HG03066 (cell line): ENCODE measurements at regions not wholly inside any gene's neighbourhood (a gene's known extent, or its start where the extent isn't known, plus 50 kb on each side); places are given as distances from the start of the nearest gene placed in this dataset.

Source experiments
- ATAC-seq: cut with Tn5 transposase; IDR thresholded peaks from one replicate; pipeline ENCODE4 v1.9.1; 2021; ENCODE audit warnings: low read depth; ENCODE audit not compliant: unreplicated experiment

DNA sequence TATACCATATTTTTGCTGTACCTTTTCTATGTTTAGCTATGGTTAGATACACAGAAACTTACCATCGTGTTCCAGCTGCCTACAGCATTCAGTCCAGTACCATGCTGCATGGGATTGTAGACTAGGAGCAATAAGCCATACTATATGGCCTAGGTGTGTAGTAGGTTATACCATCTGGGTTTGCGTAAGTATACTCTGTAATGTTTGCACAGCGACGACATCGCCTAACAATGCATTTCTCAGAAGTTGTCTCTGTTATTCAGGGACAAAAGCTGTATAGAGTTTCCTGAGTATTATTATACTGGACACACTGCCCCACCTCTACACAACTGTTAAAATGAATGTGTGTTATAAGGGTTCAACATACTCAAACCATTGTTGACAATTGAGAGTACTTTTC, 93.8 kb upstream of the MKI67 start:
- ATAC-seq, result no peak

DNA sequence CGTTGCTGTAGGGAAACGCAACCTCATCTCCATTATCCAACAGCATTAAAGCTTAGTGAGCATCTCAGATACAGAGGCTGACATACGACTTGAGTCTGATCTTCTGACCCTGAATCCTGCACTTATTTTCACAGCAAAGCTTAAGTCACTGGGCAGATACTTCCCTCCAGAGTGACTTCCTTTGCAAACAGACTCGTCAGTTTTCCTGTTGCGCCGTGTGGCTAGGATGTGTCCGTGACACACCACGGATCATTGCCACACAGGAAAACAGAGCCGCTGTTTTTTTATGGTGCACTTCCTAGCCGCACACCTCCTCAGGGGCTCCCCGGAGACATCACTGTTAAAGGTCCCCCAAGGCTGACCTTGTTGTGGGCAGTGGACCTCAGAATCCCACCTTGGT, 94.9 kb upstream of the MKI67 start:
- ATAC-seq, result no peak

DNA sequence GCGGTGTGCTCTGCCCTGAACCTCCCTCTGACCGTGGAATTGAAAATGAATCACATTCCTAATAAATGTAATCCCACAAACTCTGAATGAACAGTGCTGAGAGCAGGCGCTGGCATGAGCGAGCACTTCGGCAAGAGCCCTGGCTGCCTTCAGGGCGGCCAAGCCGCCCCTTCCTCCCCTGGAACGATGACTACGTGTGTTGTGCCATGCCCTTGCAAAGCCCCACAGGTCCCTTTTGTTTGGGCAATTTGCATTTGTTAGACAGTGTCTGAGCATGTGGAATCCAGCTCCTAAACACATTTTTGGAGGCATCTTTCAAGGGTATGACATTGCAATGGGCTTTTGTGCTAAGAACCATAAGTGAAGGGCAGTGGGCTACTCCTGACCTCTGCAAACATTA, 95.6 kb upstream of the MKI67 start:
- ATAC-seq, result no peak

DNA sequence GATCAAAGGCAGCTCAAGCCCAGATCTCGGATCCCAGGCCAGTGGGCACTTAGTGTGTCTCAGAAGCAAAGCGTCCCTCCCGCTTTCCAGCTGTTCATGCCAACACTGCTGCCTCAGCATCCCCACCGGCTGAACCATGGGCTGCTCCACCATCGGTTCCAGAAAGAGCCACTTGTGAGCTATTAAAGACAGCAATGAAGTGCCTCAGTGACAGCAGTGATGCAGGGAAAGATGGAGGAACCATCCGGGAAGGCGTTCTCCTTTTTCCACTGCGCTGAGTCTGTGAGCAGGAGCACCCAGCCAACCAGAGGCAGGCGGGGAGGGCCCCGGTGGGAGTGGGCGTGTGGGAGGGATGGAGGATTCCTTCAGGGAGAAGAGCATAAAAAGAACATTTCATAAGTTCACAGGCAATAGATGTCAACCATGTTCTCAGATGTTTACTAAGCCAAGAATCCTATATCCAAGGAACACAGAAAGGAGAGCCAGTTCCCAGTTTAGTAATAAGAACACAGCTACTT, 96.2 kb upstream of the MKI67 start:
- no peak for ATAC-seq

DNA sequence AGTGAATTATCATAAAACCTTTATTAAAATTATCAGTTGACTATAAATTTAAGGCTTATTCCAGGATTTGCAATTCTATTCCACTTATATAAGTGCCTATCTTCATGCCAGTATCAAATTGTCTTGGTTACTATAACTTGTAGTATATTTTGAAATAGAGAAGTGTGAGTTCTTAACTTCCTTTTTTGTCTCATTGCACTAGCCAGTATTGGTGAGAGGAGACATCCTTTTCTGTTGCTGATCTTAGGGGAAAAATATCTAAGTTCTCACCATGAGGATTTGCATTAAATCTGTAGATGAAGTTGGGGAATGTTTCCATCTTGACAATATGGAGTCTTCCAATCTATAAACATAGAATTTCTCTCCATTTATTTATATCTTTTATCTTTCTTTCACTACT, 104.2 kb upstream of the MKI67 start:
- no peak for ATAC-seq

DNA sequence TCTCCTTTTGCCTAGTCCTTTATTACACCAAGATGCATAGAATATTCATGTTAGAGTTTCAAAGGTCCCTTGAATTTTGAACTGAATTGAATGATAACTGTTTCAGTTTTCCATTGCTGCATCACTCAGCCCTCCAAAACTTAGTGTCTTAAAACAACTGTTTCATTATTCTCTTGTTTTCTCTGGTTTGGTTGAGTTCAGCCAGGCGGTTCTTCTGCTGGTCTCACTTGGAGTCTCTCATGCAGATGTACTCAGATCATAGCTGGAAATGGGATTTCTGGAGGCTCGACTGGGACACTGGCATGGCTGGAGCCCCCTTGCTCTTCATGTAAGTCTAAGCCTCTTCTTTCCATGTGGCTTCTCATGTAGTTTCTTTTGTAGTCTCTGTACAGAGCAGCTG, 107.2 kb upstream of the MKI67 start:
- no peak for ATAC-seq

DNA sequence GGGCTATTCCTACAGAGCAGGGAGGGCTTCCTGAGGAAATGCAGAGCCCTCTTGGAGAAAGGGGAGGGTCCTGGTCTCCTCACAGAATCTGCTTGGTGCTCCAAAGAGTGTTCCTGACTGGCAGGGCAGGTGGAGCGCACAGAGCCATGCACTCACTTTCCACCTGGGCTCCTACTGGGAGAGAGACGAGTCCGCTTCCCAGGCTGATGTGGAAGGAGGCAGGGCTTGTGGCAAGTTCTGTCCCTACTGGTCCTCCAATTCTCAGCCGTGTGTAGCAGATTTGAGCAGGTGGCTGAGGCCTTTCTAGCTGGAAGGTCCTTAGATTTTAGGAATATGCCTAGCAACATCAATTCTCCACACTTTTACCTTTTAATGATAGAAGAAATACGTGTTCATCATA, 111.5 kb upstream of the MKI67 start:
- ATAC-seq, result no peak

DNA sequence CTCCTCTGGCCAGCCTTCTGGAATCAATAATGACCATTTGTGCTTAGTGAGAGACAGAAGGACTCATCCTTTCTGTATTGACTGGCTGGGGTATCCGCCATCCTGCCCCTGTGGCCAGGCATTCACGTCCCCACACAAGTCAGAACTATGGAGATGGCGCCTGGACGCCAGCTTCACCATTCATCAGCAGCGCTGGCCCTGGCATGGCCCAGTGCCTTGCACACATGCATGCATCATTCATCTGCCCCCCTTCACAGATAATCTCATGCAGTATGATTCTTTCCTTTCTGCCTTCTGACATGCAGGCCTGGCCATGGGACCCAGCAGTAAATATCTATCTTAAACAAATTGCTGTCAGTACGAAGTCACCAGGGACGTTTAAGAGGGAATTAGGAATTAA, 114.8 kb upstream of the MKI67 start:
- ATAC-seq, result no peak

DNA sequence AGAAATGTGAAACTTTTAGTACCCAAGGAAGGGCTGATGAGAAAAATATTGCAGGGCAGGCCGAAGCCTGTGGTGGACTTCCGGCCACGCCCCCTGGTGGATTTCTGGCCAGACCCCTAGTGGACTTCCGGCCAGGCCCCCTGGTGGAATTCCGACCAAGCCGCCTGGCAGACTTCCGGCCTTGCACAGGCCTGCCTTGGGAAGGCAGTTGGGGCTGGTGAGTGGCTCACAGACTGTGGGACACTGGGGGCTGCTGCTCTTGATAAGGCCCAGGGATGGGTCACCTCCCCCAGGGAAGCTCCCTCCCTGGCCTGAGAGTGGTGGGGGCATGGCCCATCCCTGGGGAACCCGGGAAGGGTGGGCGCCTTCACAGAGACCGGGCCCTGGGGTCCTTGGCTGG, 116.4 kb upstream of the MKI67 start:
- no peak for ATAC-seq

DNA sequence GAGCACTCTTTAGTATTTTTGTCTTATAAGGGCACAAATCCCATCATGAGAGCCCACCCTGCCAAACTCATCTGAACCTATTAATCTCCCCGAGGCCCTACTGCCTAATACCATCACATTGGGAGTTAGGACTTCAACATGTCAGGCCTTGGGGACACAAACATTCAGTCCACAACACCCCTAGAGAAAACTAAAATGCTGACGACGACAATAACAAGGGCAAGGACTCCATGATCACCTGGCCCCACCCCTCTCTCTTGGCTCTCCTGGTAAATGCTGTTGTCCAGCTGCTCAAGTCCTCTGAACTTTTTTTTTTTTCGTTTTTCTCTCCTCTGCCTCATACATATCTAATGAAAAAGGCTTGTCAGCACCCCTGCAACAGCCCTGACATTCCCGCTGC, 118.8 kb upstream of the MKI67 start:
- no peak for ATAC-seq

DNA sequence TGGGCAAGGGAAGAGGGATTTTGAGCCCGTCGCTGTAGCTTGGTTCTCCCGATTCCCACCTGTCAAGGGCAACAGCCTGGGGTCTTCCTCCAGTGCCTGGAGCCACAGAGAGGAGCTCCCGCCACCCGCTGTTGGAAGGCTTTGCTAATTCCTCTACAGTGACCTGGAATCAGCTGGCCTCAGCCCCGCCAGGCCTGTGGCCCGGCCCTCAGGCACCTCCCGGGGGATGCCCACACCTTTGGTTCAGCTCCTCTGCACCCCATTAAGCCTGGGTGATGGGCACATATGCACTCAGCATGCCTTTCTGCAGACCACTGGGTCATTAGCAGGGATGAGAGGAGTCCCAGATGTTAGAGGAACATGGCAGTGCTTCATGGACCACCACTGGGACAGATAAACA, 121.4 kb upstream of the MKI67 start:
- ATAC-seq, result no peak

DNA sequence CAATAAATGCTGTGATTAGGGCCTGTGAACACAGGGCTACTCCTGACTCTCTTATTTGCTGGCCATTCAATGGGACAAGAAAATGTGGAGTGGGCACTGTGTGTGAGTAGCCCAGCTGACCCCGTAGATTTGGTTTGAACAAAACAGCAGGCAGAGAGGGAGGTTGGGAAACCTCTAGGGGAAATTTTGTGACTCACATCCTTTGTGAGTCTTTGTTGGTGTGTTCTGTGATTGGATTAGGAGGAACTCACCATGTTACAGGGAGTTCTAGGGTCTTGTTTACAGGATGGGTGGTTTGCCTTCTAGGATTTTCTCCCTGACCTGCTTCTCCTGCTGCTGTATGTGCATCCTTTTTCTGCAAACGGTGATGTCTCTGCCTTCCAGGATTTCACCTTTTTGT, 128.3 kb upstream of the MKI67 start:
- no peak for ATAC-seq

DNA sequence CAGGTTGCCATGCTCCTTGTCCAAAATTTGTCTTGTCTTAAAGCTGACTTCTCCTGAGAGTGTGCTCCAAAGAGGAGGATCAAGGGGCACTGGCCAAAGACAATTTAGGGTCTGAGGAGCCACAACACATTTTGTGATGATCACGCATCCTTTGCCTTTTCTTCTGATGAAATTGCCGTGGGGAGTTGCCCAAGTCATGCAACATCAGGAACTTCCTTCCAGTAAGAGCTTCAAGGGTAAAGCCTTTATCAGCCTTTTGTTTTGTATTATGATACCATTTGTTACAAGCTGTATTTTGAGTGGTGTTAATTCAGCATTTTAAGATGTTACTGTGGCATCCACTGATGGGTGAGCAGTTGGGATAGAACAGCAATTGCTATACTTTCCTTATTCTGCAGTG, 131.2 kb upstream of the MKI67 start:
- ATAC-seq, result no peak

DNA sequence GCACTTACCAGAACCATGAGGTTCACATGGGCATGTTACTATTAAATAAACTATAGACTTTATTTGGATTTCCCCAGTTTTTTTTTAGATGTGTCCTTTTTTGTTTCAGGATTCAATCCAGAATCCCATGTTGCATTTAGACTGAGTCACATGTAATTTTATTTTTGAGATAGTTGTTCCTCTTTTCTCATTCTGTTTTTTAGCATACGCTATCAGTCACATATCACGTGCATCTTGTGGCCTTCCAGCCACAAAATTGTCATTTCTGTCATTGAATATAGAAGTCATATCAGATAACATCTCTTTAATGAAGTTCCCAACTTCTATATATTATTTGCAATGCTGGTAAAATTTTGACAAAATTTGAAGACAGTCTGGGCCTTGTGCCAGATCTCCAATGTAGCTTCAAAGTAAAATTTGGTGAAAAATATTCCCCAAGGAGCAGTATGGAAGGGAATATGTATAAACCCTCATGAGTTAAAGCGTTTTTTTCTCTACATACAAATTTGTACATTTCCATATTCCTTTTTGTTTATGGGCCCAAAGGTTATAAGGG, 132.3 kb upstream of the MKI67 start:
- ATAC-seq, result no peak

DNA sequence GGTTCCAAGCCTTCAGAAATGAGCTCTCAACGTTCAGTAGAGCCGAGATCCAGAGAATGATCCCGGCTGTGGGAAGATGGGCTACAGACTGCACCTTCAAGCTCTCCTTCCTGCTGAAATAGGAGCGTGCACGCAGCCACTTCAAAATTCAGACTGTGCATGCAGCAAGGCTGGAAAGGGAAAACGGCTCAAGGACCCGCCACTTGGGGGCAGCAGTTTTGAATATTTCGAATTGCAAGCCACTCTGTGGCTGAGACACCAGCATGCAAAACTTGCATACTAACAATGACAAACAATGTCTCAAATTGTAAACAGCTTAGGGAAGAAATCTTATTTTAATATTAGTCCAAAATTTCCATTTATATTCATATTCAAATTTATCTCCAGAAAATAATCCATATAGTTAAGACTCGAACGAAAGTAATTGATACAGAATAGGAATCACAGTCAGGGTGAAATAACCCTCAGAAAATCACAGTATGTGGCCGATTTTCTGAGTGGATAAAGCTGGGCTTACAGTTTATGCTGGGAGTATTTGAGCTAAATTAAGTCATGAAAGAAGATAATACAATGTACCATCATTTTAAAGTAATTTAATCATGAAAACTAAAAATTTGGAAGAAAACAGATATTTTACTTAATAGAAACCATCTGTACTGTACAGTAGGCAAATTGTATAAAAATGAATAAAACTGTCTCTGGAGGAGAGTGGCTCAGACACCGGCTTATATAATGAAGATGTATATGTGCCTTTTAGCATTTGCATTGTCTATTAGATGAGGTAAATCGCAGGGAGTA, 137.9 kb upstream of the MKI67 start:
- ATAC-seq, result no peak

DNA sequence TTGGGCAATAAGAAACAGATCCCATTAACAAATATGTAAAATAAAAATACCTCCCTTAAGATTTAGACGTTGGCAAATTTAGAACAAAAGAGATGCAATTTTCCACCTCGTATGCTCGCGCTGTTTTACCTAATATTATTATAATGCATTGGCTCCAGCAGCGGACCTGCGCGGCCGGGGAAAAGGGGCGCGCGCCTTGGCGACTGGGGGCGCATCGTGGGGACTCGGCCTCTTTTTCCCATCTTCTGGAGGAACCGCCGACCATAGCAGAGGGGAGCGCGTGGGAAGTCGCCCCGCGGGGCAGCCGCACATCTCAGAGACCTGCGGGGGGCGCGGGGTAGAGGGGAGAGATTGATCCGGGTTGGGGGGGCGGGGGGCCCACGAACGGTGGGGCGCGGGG, 139.4 kb upstream of the MKI67 start:
- no peak for ATAC-seq

DNA sequence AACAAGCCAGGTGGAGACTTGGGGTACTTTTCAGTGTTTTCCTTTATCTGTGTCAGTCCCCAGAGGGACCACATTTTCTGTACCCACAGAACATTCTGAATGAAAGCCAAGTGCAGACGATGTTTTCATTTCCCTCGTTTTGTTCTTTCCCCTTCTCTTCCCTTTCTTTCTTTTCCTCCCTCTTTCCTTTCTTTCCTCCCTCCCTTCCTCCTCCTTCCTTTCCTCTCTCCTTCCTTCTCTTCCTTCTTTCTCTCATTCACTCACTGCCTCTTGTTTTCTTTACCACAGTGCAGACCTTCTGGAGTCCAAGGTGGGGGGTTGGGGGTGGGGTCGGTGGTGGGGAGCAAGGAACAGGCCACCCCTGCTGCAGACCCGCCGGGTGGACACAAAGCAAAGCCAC, 141.4 kb upstream of the MKI67 start:
- no peak for ATAC-seq

DNA sequence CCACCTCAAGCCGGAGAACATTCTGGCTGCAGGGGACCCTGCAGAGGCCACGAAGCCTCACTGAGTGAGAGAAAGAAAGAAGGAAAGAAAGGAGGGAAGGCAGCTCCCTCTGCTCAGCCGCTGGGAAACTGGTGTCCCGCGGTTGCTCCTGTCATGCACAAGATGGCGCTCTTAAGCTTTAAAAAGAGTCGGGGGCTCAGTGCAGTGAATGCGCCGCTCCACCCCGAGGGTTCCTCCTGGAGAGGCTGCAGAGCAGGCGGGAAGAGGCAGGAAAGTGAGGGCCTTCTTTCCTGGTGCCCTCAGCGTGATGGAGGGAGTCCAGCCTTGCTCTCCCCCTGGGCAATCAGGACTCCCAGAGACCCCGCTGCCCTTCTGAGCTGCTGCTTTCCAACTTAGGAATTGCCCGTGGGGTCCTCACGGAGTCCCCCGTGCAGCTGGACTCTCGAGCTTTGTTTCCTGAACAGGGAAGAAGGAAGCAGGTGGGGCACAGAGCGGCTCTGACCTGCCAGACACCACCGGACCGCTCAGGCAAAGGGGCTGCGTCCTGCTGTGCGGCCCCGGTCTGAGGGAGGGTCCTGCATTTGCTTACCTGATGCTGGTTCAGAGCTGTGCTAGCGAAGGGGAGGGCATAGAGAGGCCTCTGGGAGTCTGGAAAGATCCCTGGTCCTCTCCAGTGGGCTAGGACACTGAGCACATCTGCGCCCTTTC, 141.9 kb upstream of the MKI67 start:
- no peak for ATAC-seq

DNA sequence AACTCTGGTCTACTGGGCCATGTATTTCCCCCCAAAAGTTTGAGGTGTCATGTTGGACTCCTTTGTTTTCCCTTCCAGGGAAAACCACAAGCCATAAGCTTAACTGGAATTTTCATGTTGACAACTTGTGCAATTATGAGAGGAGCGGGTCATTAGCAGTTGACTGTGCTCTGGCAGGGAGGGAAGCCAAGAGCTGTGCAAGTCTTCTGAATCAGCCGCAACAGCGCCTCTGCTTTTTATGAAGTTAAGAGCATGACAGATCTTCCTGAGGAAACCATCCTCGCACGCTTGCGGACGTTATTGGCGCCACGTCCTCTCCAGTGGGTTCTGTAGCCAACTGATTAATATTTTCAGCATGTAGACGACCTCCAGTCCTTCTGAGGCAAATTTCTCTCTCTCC, 148.7 kb upstream of the MKI67 start:
- no peak for ATAC-seq

DNA sequence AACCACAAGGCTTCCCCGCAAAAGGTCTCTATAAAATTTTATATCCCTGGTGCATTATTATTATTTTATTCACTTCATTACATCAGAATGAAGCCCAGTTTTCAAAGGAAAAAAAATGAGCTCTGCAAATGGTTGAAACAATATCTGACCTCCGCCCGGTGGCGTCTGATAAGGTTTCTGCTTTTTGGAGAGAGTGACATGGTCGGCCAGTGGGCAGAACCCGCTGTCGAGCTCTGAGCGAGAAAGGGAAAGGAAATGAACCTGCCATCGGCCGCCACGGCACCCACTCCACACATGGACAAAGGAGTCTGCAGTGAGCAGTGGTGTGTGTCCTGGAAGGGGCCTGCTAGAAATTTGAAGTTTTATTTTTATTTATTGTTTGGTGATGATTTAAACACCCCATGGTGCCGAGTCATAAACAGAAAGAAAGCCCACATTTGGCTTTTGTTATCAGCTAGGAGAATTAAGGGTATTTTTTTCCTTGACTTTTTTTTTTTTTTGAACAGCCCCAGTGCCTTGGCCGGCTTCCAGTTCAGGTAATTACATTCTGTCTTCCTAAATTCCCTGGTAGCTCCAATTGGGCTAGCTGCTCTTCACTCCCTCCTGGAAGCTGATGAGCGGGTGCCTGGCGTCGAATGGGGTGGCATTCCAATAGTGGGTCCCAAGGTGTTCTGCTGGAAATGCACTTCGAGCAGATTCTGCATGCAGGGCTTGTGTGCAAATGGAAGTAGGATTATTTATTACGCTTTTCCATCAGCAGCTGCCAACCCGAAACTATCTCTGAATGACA, 149.4 kb upstream of the MKI67 start:
- no peak for ATAC-seq

DNA sequence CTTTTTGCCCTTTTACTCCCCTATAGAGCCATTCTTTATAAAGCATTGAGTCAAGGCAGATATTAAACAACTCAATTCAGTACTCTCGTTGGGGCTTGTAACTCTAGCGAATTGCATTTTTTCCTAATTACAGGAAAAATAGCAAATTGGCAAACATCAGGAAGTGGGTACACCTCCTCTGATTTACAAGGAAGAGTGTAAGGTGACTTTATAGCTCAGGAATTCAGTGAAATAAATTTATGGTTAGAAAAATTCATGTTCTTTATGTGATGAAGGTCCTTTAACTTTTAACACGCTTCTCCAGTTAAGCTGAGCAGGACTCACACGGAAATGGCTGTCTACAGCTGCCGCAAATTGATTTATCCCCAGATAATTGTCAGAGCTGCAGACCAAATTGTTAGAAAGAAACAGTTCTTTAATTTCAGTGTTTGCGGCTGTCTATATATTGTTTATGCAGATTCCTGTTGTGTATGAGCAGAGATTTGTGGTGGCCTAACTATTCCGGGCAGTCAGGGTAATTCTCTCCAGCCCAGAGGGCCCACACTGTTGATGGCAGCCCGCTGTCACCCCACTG, 151.1 kb upstream of the MKI67 start:
- ATAC-seq, result no peak
